Inflammatory macrophage treated with lipopolysaccharide for 4 hours (primary cell): ENCODE measurements at regions not wholly inside any gene's neighbourhood (a gene's known extent, or its start where the extent isn't known, plus 50 kb on each side); places are given as distances from the start of the nearest gene placed in this dataset.

Experiments
- DNase-seq: peaks from one replicate; pipeline ENCODE4 v3.0.0-alpha.2; 2020

- no peak for DNase-seq
These were observed 133.8 kb downstream of the TMEM38B start for GRCh38 chr9:105828171-105828570.

GRCh38 chr9:105828596-105829213 is 134.4 kb downstream of the TMEM38B start:
- DNase-seq, result no peak

GRCh38 chr9:105830461-105830860 is 136.1 kb downstream of the TMEM38B start:
- no peak for DNase-seq

GRCh38 chr9:105832096-105832710 is 137.9 kb downstream of the TMEM38B start:
- no peak for DNase-seq

GRCh38 chr9:105833271-105833975 is 139.1 kb downstream of the TMEM38B start:
- no peak for DNase-seq

- DNase-seq, result no peak
These were observed 140.1 kb downstream of the TMEM38B start for GRCh38 chr9:105834404-105834803.

- DNase-seq, result no peak
These were observed 141.4 kb downstream of the TMEM38B start for GRCh38 chr9:105835721-105836120.

GRCh38 chr9:105836936-105837660 is 142.8 kb downstream of the TMEM38B start:
- no peak for DNase-seq

- DNase-seq, result no peak
These were observed 147.2 kb downstream of the TMEM38B start for GRCh38 chr9:105841562-105841961.

GRCh38 chr9:105842023-105842644 is 147.8 kb downstream of the TMEM38B start:
- peak; percentile 53 for DNase-seq

- no peak for DNase-seq
These were observed 152.5 kb downstream of the TMEM38B start for GRCh38 chr9:105846825-105847224.

- no peak for DNase-seq
These were observed 156.6 kb downstream of the TMEM38B start for GRCh38 chr9:105850852-105851500.

- DNase-seq, result no peak
These were observed 159.9 kb downstream of the TMEM38B start for GRCh38 chr9:105854026-105854782.

GRCh38 chr9:105854783-105855724 is 160.7 kb downstream of the TMEM38B start:
- no peak for DNase-seq

GRCh38 chr9:105855987-105856386 is 161.6 kb downstream of the TMEM38B start:
- DNase-seq, result no peak

- DNase-seq, result no peak
These were observed 163.8 kb downstream of the TMEM38B start for GRCh38 chr9:105858006-105858690.

- DNase-seq, result no peak
These were observed 164.5 kb downstream of the TMEM38B start for GRCh38 chr9:105858877-105859276.

- peak; percentile 74 for DNase-seq
These were observed 165.2 kb downstream of the TMEM38B start for GRCh38 chr9:105859428-105860091.

GRCh38 chr9:105860516-105860915 is 166.2 kb downstream of the TMEM38B start:
- DNase-seq, result peak; percentile 36
